A673 (cell line): ENCODE measurements at regions not wholly inside any gene's neighbourhood (a gene's known extent, or its start where the extent isn't known, plus 50 kb on each side); places are given as distances from the start of the nearest gene placed in this dataset.

Source experiments
- BruUV-seq: library from RNA; stranded (reverse); fragments of 400-500 nt; replicated peaks from 2 replicates; lab custom pipeline; 2021; lab: Mats Ljungman, UMichigan
- CTCF ChIA-PET: fragments of 300-600 bp; sonication (Branson Sonifier 250); formaldehyde crosslinking; loops from one replicate; lab custom pipeline; 2022; ENCODE audit warnings: antibody characterized with exemption; lab: Charles Lee
- POLR2A ChIA-PET: fragments of 300-600 bp; sonication (Branson Sonifier 250); formaldehyde crosslinking; loops from one replicate; lab custom pipeline; 2022; ENCODE audit warnings: antibody characterized with exemption; ENCODE audit not compliant: low non-redundant PET; lab: Charles Lee
- DNase-seq: peaks from one replicate; pipeline ENCODE4 v3.0.0-alpha.2; 2015; ENCODE audit warnings: low spot score
- H3K27ac ChIP-seq: fragments of 200-600 bp; sonication (generic); 2 replicates; pipeline ENCODE4 v1.5.1; 2016; ENCODE audit warnings: mixed run types, low read depth, mild to moderate bottlenecking, mixed read lengths, antibody characterized with exemption, low read length; ENCODE audit not compliant: poor library complexity, severe bottlenecking
- H3K27me3 ChIP-seq: fragments of 200-600 bp; sonication (generic); replicated peaks from 2 replicates; pipeline ENCODE4 v1.6.1; 2017; ENCODE audit warnings: mixed run types, low read depth, mild to moderate bottlenecking, mixed read lengths, antibody characterized with exemption, low read length; ENCODE audit not compliant: insufficient read depth, poor library complexity
- H3K36me3 ChIP-seq: fragments of 200-600 bp; sonication (generic); 2 replicates; pipeline ENCODE4 v1.6.1; 2016; ENCODE audit warnings: mixed run types, mild to moderate bottlenecking, mixed read lengths, antibody characterized with exemption, low read length; ENCODE audit not compliant: insufficient read depth, poor library complexity, severe bottlenecking
- H3K4me1 ChIP-seq: fragments of 200-600 bp; sonication (generic); 2 replicates; pipeline ENCODE4 v1.6.1; 2017; ENCODE audit warnings: mixed run types, mild to moderate bottlenecking, mixed read lengths, antibody characterized with exemption, low read length; ENCODE audit not compliant: insufficient read depth, poor library complexity, severe bottlenecking
- H3K4me3 ChIP-seq: fragments of 200-600 bp; sonication (generic); 2 replicates; pipeline ENCODE4 v1.5.1; 2016; ENCODE audit warnings: low read depth, mixed run types, mild to moderate bottlenecking, mixed read lengths, low read length; ENCODE audit not compliant: poor library complexity, severe bottlenecking
- H3K9me3 ChIP-seq: fragments of 200-600 bp; sonication (generic); 2 replicates; pipeline ENCODE4 v1.6.1; 2016; ENCODE audit warnings: mixed run types, low read depth, mild to moderate bottlenecking, mixed read lengths, antibody characterized with exemption, low read length; ENCODE audit not compliant: poor library complexity, severe bottlenecking
- CTCF ChIP-seq: fragments of 300-800, 200-600 bp; sonication (generic); conservative IDR thresholded peaks from 2 replicates; pipeline ENCODE4 v1.5.1; 2017; ENCODE audit warnings: low read depth, mild to moderate bottlenecking, antibody characterized with exemption, low read length, moderate library complexity, mixed read lengths
- EZH2 ChIP-seq: fragments of 200-600 bp; sonication (generic); IDR thresholded peaks from 2 replicates; pipeline ENCODE4 v1.6.1; 2017; ENCODE audit warnings: borderline replicate concordance, low read depth, mild to moderate bottlenecking, mixed read lengths, antibody characterized with exemption, low read length; ENCODE audit not compliant: poor library complexity, severe bottlenecking
- intact Hi-C: fragments of 100-400 bp; cut with micrococcal nuclease; formaldehyde crosslinking; loops from one replicate; pipeline ENCODE4 v1.10.0; 2022; ENCODE audit not compliant: unreplicated experiment

- TF ChIP-seq CTCF (no peak), EZH2 (no peak)
- no TSS peak for BruUV-seq
- no peaks in the 10 kb centered on the region for H3K9me3 ChIP-seq
- intact Hi-C loops, result no loop called here
- no peaks in the 10 kb centered on the region for H3K27me3 ChIP-seq
- no peaks in the 10 kb centered on the region for H3K36me3 ChIP-seq
- CTCF ChIA-PET, result no interaction called here
- H3K4me1 ChIP-seq, result no peaks in the 10 kb centered on the region
- POLR2A ChIA-PET, result no interaction called here
- H3K27ac ChIP-seq, result no peak overlapping the region
- no peak for DNase-seq
- no peak overlapping the region for H3K4me3 ChIP-seq
Observed at GRCh38 chr20:60906555-60906954, 345.5 kb upstream of the CDH4 start.

GRCh38 chr20:60913298-60913697 is 338.8 kb upstream of the CDH4 start:
- BruUV-seq, result no TSS peak

DNA sequence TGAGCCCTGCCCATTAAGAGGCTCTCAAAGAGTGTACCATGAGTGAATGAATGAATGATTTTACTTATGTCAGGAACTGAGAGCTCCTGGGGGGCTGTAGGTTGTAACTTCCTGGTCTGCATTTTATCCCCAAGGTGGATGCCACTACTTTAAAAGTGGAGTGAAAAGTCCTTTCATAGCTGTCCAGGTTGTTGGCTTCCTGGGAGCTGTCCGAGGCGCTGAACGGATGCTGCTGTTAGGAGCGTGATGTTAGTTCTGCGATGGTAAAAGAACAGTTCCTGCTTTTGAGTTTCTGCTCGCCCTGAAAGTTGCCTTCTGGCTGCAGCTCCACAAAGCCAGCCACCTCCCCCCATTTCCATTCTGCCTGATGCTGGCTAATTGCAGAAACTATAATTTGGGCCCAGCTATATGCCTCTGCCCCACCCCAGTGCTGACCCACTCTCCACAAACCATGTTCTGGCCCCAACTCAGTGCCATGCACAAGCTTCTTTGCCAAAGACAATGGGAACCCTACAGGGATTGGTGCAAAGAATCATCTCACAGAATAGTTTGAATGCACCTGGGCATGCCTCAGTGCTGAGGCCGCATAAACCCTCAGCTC is 330.9 kb upstream of the CDH4 start:
- intact Hi-C loops, result no loop called here
- H3K4me3 ChIP-seq, result no peak overlapping the region
- TF ChIP-seq CTCF, result no peak
- TF ChIP-seq EZH2, result no peak
- ChIA-PET CTCF (no interaction called here), POLR2A (no interaction called here)
- DNase-seq, result peak; percentile 37
- no peaks in the 10 kb centered on the region for H3K36me3 ChIP-seq
- H3K27me3 ChIP-seq, result peaks cover 6% of the 10 kb centered on the region
- no TSS peak for BruUV-seq
- no peaks in the 10 kb centered on the region for H3K9me3 ChIP-seq
- no peaks in the 10 kb centered on the region for H3K4me1 ChIP-seq
- H3K27ac ChIP-seq, result no peak overlapping the region

More at GRCh38 chr20:60913298-60913697, 338.8 kb upstream of the CDH4 start:
- no peaks in the 10 kb centered on the region for H3K4me1 ChIP-seq
- peaks cover 23% of the 10 kb centered on the region for H3K27me3 ChIP-seq
- H3K9me3 ChIP-seq, result no peaks in the 10 kb centered on the region
- intact Hi-C loops, result no loop called here
- CTCF ChIA-PET, result no interaction called here
- no peak overlapping the region for H3K27ac ChIP-seq
- POLR2A ChIA-PET, result no interaction called here
- no peak for DNase-seq
- H3K36me3 ChIP-seq, result no peaks in the 10 kb centered on the region
- no peak overlapping the region for H3K4me3 ChIP-seq
- TF ChIP-seq EZH2, result no peak
- no peak for TF ChIP-seq CTCF
